ENCODE measurements at regions not wholly inside any gene's neighbourhood (a gene's known extent, or its start where the extent isn't known, plus 50 kb on each side); places are given as distances from the start of the nearest gene placed in this dataset.
A peak's percentile ranks its signal among the peaks of the same experiment; 100 is the strongest.

DNA sequence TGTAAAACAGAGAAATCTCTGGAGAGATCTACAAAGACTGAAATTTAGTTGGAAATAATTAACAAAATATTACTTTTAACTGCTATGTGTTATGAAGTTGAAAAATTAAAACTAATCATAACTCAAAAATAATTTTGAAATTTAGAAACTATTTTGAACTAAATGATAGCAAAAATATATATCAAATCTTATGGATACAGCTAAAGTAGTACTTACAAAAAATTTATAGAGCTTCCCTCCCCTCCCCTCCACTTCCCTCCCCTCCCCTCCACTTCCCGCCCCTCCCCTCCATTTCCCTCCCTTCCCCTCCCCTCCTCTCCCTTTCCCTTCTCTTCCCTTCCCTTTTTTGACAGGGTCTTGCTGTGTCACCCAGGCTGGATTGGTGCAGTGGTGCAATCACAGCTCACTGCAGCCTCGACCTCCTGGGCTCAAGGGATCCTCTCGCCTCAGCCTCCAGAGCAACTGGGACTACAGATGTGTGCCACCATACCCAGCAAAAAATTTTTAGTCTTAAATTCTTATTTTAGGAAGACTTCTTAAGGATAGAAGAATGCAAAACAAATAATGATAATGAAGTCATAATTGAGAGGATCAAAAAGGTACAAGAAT lies 87.2 kb upstream of the RGS17 start (continued):
- TF ChIP-seq PCBP1 (IDR thresholded peaks at IDR 0.05; ENCODE audit: low read depth, low read length, poor library complexity, severe bottlenecking) = peak; percentile 53
- no peak for TF ChIP-seq TEAD4 (IDR thresholded peaks at IDR 0.05; ENCODE audit: low read length)
- no peak for TF ChIP-seq TEAD4 (CRISPR knock-in tag; IDR thresholded peaks at IDR 0.05; ENCODE audit: borderline replicate concordance)
- TF ChIP-seq RBFOX2 (IDR thresholded peaks at IDR 0.05; ENCODE audit: low read depth, low read length) = no peak

DNA sequence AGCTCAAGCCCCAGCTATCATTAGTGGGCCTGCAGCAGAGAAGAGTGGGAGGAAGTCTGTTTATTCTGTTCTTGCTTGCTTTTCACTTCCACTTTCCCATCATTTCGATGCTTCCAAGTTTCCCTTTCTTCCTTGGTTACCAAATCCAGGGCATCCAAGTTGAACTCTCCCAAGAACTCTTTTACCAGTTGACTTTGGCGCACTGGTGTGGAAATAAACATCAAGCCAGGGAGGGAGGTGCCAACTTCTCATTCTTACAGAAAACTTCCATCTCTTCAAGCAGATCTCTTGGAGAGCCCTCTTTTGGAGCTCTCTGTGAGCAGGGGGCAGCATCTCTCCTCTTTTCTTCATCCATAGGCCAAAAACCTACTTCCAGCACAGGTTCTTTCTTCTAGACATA lies 85.7 kb upstream of the RGS17 start:
- no peaks in the 10 kb centered on the region for H3K27me3 ChIP-seq (ENCODE audit: control insufficient read depth in 2 of 2, insufficient read depth in 2 of 2, low read length in 2 of 2)
- CTCF ChIA-PET (ENCODE audit: low intra/inter-chr PET ratio) = interaction anchor here (0.8 kb wide), 1 partner anchor 1835 kb away, joined by 4 read pairs; no protein-coding TSS in a partner anchor
- intact Hi-C loops (cut with micrococcal nuclease) = no loop called here
- no peak overlapping the region for H3K27ac ChIP-seq (ENCODE audit: extremely low read depth, low read depth, low read length)
- no peaks in the 10 kb centered on the region for H3K36me3 ChIP-seq (ENCODE audit: control insufficient read depth, insufficient read depth, low read length)
- POLR2A ChIA-PET = no interaction called here
- 0% methylated on average over 2 of the region's 2 CpGs for WGBS (ENCODE audit: insufficient coverage, low coverage, missing lambda C conversion rate)
- H3K79me2 ChIP-seq (ENCODE audit: control insufficient read depth, insufficient read depth, low read length) = no peaks in the 10 kb centered on the region
- no peak overlapping the region for H3K4me2 ChIP-seq (ENCODE audit: insufficient read depth, low read length)
- no peaks in the 10 kb centered on the region for H3K9me1 ChIP-seq (ENCODE audit: control insufficient read depth, insufficient read depth, low read length)
- H3K9ac ChIP-seq (ENCODE audit: insufficient read depth in 1 of 2, low read depth in 2 of 2, low read length in 2 of 2) = no peak overlapping the region
- ATAC-seq (no peak), FAIRE-seq (no peak), DNase-seq (ENCODE audit: extremely low read depth in 1 of 4, low spot score in 3 of 4) (no peak)
- H4K20me1 ChIP-seq (replicated peaks; ENCODE audit: control insufficient read depth, insufficient read depth, low read length) = no peaks in the 10 kb centered on the region
- H3K9me3 ChIP-seq (replicated peaks; ENCODE audit: control insufficient read depth, insufficient read depth, low read depth, low read length) = 0 out of 2 replicates have a peak, but pooled peaks cover 2% of the 10 kb centered on the region
- in situ Hi-C loops (cut with MboI) = no loop called here
- TF ChIP-seq, protein P1, sequence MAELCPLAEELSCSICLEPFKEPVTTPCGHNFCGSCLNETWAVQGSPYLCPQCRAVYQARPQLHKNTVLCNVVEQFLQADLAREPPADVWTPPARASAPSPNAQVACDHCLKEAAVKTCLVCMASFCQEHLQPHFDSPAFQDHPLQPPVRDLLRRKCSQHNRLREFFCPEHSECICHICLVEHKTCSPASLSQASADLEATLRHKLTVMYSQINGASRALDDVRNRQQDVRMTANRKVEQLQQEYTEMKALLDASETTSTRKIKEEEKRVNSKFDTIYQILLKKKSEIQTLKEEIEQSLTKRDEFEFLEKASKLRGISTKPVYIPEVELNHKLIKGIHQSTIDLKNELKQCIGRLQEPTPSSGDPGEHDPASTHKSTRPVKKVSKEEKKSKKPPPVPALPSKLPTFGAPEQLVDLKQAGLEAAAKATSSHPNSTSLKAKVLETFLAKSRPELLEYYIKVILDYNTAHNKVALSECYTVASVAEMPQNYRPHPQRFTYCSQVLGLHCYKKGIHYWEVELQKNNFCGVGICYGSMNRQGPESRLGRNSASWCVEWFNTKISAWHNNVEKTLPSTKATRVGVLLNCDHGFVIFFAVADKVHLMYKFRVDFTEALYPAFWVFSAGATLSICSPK (IDR thresholded peaks at IDR 0.05; ENCODE audit: borderline replicate concordance) = no peak
- no peak for TF ChIP-seq BMI1 (IDR thresholded peaks at IDR 0.05; ENCODE audit: low read length)
- no peak for TF ChIP-seq ZNF239 (CRISPR knock-in tag; IDR thresholded peaks at IDR 0.05)
- no peak for TF ChIP-seq RBBP5 (IDR thresholded peaks at IDR 0.05; ENCODE audit: borderline replicate concordance, insufficient read depth, low read length, poor library complexity, severe bottlenecking)
- TF ChIP-seq SRSF7 (optimal IDR thresholded peaks at IDR 0.05; ENCODE audit: low read depth, low read length) = no peak
- no peak for TF ChIP-seq TAL1 (IDR thresholded peaks at IDR 0.05)
- TF ChIP-seq MYC (IDR thresholded peaks at IDR 0.05; ENCODE audit: low read depth, low read length) = no peak
- no peak for TF ChIP-seq MYC (CRISPR knock-in tag; IDR thresholded peaks at IDR 0.05; ENCODE audit: borderline replicate concordance, low read depth)
- H3K4me3 ChIP-seq = no peak overlapping the region
- BruUV-seq (replicated peaks) = no TSS peak
- no peak overlapping the region for H2AFZ ChIP-seq (ENCODE audit: low read depth, low read length)
- no peaks in the 10 kb centered on the region for H3K4me1 ChIP-seq (replicated peaks in 1 of 2; ENCODE audit: control insufficient read depth in 2 of 2, insufficient read depth in 2 of 2, low read length in 2 of 2)
